Pancreas (tissue), 10 donors: ENCODE measurements at regions not wholly inside any gene's neighbourhood (a gene's known extent, or its start where the extent isn't known, plus 50 kb on each side); places are given as distances from the start of the nearest gene placed in this dataset.
"Not testable (repeated sequence)": the region's sequence is repeated elsewhere in the genome, so short reads cannot be mapped to it uniquely, and the experiment has no call there.

Experiments used
- ATAC-seq, 4 donors: fragments of 200-7000 bp; cut with Tn5 transposase; one replicate each; pipeline versions ENCODE4 v1.8.0 to v1.9.1; 2020; ENCODE audit warnings: mild to moderate bottlenecking in 4 of 4, moderate library complexity in 4 of 4
- DNase-seq, 6 donors: peaks; one replicate each; pipeline ENCODE4 v3.0.0-alpha.2; 2020
- FAIRE-seq: peaks from 2 replicates; lab custom pipeline; 2012; peaks lifted over from hg19 to GRCh38; lab: Jason Lieb, UNC
- H3K27ac ChIP-seq, 4 donors: fragments of 200-600 bp; sonication (generic); 1 replicate in 3 of 4; 2 replicates in 1 of 4; pipeline versions ENCODE4 v1.5.0 to v1.8.0; 2020
- H3K27me3 ChIP-seq, 4 donors: fragments of 200-600 bp; one replicate each; pipeline ENCODE4 v1.8.0; 2021
- H3K36me3 ChIP-seq, 3 donors: fragments of 200-600 bp; sonication (generic) in 1 of 3; one replicate each; pipeline versions ENCODE4 v1.5.0 to v1.8.0; 2020 to 2021
- H3K4me1 ChIP-seq, 3 donors: fragments of 200-600 bp; one replicate each; pipeline ENCODE4 v1.8.0; 2021
- H3K4me3 ChIP-seq, 4 donors: fragments of 200-600 bp; sonication (generic) in 2 of 4; one replicate each; pipeline versions ENCODE4 v1.5.0 to v1.8.0; 2020 to 2021
- H3K9me3 ChIP-seq, 4 donors: fragments of 200-600 bp; one replicate each; pipeline ENCODE4 v1.8.0; 2021
- CTCF ChIP-seq, 4 donors: fragments of 200-600 bp; sonication (generic) in 3 of 4; IDR thresholded peaks; one replicate each; pipeline versions ENCODE4 v1.5.0 to v1.8.0; 2021; ENCODE audit warnings: antibody characterized with exemption in 4 of 4
- WGBS, 2 donors: extraction: QIAGEN DNeasy Blood & Tissue Kit; methylation state at CpG; one replicate each; pipeline ENCODE4 v1.1.7; 2013; 5-methylcytosine and 5-hydroxymethylcytosine counted together
- intact Hi-C, 3 donors: fragments of 100-400 bp; cut with DNase I; formaldehyde crosslinking; loops; one replicate each; pipeline versions ENCODE4 v1.11.1 to v1.14.2; 2022
- donor health status: healthy with polysubstance abuse.
- donor health status: DM: no; HTN: no; CAD: no; lungs with moderate emphysema.
- donor health status: DM: no; HTN: no; CAD: no.
- donor health status: control.
- donor health status: control.
- donor health status: Bipolar disorder and iron deficiency.
- donor health status: DM: yes; HTN: yes; CAD: no.
- donor health status: DM: no; HTN: no; CAD: no.
- donor health status: DM: no; HTN: no; CAD: no.
- donor health status: DM: yes; HTN: yes; CAD: no.

- H3K4me1 ChIP-seq = no peaks in the 10 kb centered on the region
- H3K9me3 ChIP-seq = no peaks in the 10 kb centered on the region
- DNase-seq (no peak), FAIRE-seq (no peak), ATAC-seq (no peak)
- intact Hi-C loops = no loop called here
- 64 to 70% methylated on average over 5 of the region's 5 CpGs for WGBS, 2 donors
- no peak overlapping the region for H3K4me3 ChIP-seq
- H3K27me3 ChIP-seq = no peaks in the 10 kb centered on the region
- H3K27ac ChIP-seq = no peak overlapping the region
- H3K36me3 ChIP-seq = no peaks in the 10 kb centered on the region
- TF ChIP-seq CTCF (IDR thresholded peaks at IDR 0.05) = no peak
These were observed 193.0 kb downstream of the IL20RB start for GRCh38 chr3:137150825-137151224.

GRCh38 chr3:137153046-137153445 lies 195.3 kb downstream of the IL20RB start:
- H3K4me1 ChIP-seq, H3K27me3 ChIP-seq, H3K9me3 ChIP-seq, DNase-seq, H3K27ac ChIP-seq, H3K4me3 ChIP-seq, FAIRE-seq, H3K36me3 ChIP-seq, intact Hi-C loops, ATAC-seq: not testable (repeated sequence)
- 81 to 83% methylated on average over 5 of the region's 5 CpGs for WGBS, 2 donors

- TF ChIP-seq CTCF (IDR thresholded peaks at IDR 0.05) = no peak
- no peaks in the 10 kb centered on the region for H3K9me3 ChIP-seq
- DNase-seq (no peak), ATAC-seq (peak in 3 of 4 donors; percentile 70 to 79 (median 76)), FAIRE-seq (no peak)
- intact Hi-C loops = no loop called here
- no peaks in the 10 kb centered on the region for H3K27me3 ChIP-seq
- no peaks in the 10 kb centered on the region for H3K4me1 ChIP-seq
- H3K4me3 ChIP-seq = no peak overlapping the region
- H3K36me3 ChIP-seq = no peaks in the 10 kb centered on the region
- no peak overlapping the region for H3K27ac ChIP-seq
- WGBS, 2 donors = 30 to 35% methylated on average over 6 of the region's 6 CpGs
These were observed 205.6 kb downstream of the IL20RB start for GRCh38 chr3:137163241-137163871.

GRCh38 chr3:137163958-137164357 lies 206.2 kb downstream of the IL20RB start:
- FAIRE-seq = no peak
- no peak for TF ChIP-seq CTCF (IDR thresholded peaks at IDR 0.05)
- Histone ChIP-seq H3K9me3 (no peaks in the 10 kb centered on the region), H3K27me3 (no peaks in the 10 kb centered on the region), H3K4me1 (no peaks in the 10 kb centered on the region), H3K27ac (no peak overlapping the region), H3K4me3 (no peak overlapping the region), H3K36me3 (no peaks in the 10 kb centered on the region)
- no peak for ATAC-seq
- intact Hi-C loops = no loop called here
- DNase-seq = no peak

- FAIRE-seq = no peak
- intact Hi-C loops = no loop called here
- WGBS, 2 donors = 77 to 81% methylated on average over 7 of the region's 7 CpGs
- H3K27me3 ChIP-seq = no peaks in the 10 kb centered on the region
- H3K4me3 ChIP-seq = no peak overlapping the region
- no peak for ATAC-seq
- H3K27ac ChIP-seq = no peak overlapping the region
- H3K9me3 ChIP-seq = no peaks in the 10 kb centered on the region
- DNase-seq = no peak
- no peaks in the 10 kb centered on the region for H3K36me3 ChIP-seq
- no peak for TF ChIP-seq CTCF (IDR thresholded peaks at IDR 0.05)
- H3K4me1 ChIP-seq = no peaks in the 10 kb centered on the region
These were observed 207.5 kb downstream of the IL20RB start for GRCh38 chr3:137165117-137165806.
